ENCODE measurements at regions not wholly inside any gene's neighbourhood (a gene's known extent, or its start where the extent isn't known, plus 50 kb on each side); places are given as distances from the start of the nearest gene placed in this dataset.

GRCh38 chr10:100693821-100694220, 51.6 kb upstream of the PAX2 start:
- no TSS peak for BruUV-seq (replicated peaks)
- in situ Hi-C loops (cut with HindIII; ENCODE audit: extremely low pct_ligation_motif_present, low pct_unique_long_range_greater_than_20kb) (no loop called here), intact Hi-C loops (cut with micrococcal nuclease; ENCODE audit: unreplicated experiment) (no loop called here)
- no peak overlapping the region for H2AFZ ChIP-seq (ENCODE audit: low read length)
- H3K4me3 ChIP-seq (replicated peaks in 1 of 3; ENCODE audit: insufficient read depth in 1 of 3, low read depth in 2 of 3, low read length in 3 of 3) = no peak overlapping the region
- H3K4me1 ChIP-seq (ENCODE audit: insufficient read depth, low read length) = no peaks in the 10 kb centered on the region
- ChIA-PET CTCF (ENCODE audit: low intra/inter-chr PET ratio, low total read pairs) (no interaction called here), POLR2A (no interaction called here)
- no peaks in the 10 kb centered on the region for H4K20me1 ChIP-seq (ENCODE audit: insufficient read depth, low read length)
- H3K27ac ChIP-seq (ENCODE audit: extremely low read length, insufficient read depth, low read length) = no peak overlapping the region
- no peaks in the 10 kb centered on the region for H3K9me3 ChIP-seq (ENCODE audit: low read length)
- H3K36me3 ChIP-seq (replicated peaks in 1 of 2; ENCODE audit: control insufficient read depth in 1 of 2, insufficient read depth in 2 of 2, low read length in 2 of 2) = no peaks in the 10 kb centered on the region
- H3K9ac ChIP-seq (ENCODE audit: insufficient read depth, low read depth, low read length) = no peak overlapping the region
- DNase-seq (ENCODE audit: low spot score) (no peak), FAIRE-seq (no peak), ATAC-seq (no peak)
- WGBS (ENCODE audit: low lambda C conversion rate) = 26% methylated on average over 5 of the region's 5 CpGs
- H3K79me2 ChIP-seq (ENCODE audit: insufficient read depth, low read length) = no peaks in the 10 kb centered on the region
- H3K27me3 ChIP-seq (ENCODE audit: control insufficient read depth in 1 of 2, insufficient read depth in 2 of 2, low read length in 2 of 2) = peaks cover 2 to 6% of the 10 kb centered on the region in 2 experiments; a peak in 3 of 5 replicates
- H3K4me2 ChIP-seq (ENCODE audit: low read depth, low read length) = no peak overlapping the region
- no peak for TF ChIP-seq ARNT2 (CRISPR knock-in tag; IDR thresholded peaks at IDR 0.05; ENCODE audit: low read depth)
- TF ChIP-seq ZC3H13 (CRISPR knock-in tag; IDR thresholded peaks at IDR 0.05) = no peak
- no peak for TF ChIP-seq HNF1B (CRISPR knock-in tag; IDR thresholded peaks at IDR 0.05)
- TF ChIP-seq, protein P1, sequence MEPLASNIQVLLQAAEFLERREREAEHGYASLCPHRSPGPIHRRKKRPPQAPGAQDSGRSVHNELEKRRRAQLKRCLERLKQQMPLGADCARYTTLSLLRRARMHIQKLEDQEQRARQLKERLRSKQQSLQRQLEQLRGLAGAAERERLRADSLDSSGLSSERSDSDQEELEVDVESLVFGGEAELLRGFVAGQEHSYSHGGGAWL (CRISPR knock-in tag; IDR thresholded peaks at IDR 0.05) = no peak
- no peak for TF ChIP-seq ZNF142 (CRISPR knock-in tag; IDR thresholded peaks at IDR 0.05)
- no peak for TF ChIP-seq ZNF703 (CRISPR knock-in tag; IDR thresholded peaks at IDR 0.05; ENCODE audit: borderline replicate concordance)
- TF ChIP-seq, protein P2, sequence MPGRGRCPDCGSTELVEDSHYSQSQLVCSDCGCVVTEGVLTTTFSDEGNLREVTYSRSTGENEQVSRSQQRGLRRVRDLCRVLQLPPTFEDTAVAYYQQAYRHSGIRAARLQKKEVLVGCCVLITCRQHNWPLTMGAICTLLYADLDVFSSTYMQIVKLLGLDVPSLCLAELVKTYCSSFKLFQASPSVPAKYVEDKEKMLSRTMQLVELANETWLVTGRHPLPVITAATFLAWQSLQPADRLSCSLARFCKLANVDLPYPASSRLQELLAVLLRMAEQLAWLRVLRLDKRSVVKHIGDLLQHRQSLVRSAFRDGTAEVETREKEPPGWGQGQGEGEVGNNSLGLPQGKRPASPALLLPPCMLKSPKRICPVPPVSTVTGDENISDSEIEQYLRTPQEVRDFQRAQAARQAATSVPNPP (CRISPR knock-in tag; IDR thresholded peaks at IDR 0.05) = no peak
- TF ChIP-seq HOXD1 (CRISPR knock-in tag; IDR thresholded peaks at IDR 0.05) = no peak
- no peak for TF ChIP-seq CAMTA2 (CRISPR knock-in tag; IDR thresholded peaks at IDR 0.05; ENCODE audit: borderline replicate concordance)
- TF ChIP-seq, protein P3, sequence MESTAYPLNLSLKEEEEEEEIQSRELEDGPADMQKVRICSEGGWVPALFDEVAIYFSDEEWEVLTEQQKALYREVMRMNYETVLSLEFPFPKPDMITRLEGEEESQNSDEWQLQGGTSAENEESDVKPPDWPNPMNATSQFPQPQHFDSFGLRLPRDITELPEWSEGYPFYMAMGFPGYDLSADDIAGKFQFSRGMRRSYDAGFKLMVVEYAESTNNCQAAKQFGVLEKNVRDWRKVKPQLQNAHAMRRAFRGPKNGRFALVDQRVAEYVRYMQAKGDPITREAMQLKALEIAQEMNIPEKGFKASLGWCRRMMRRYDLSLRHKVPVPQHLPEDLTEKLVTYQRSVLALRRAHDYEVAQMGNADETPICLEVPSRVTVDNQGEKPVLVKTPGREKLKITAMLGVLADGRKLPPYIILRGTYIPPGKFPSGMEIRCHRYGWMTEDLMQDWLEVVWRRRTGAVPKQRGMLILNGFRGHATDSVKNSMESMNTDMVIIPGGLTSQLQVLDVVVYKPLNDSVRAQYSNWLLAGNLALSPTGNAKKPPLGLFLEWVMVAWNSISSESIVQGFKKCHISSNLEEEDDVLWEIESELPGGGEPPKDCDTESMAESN (CRISPR knock-in tag; conservative IDR thresholded peaks at IDR 0.05) = no peak
- TF ChIP-seq AGO2 (optimal IDR thresholded peaks at IDR 0.05; ENCODE audit: low read depth, low read length) = no peak
- TF ChIP-seq, protein P4, sequence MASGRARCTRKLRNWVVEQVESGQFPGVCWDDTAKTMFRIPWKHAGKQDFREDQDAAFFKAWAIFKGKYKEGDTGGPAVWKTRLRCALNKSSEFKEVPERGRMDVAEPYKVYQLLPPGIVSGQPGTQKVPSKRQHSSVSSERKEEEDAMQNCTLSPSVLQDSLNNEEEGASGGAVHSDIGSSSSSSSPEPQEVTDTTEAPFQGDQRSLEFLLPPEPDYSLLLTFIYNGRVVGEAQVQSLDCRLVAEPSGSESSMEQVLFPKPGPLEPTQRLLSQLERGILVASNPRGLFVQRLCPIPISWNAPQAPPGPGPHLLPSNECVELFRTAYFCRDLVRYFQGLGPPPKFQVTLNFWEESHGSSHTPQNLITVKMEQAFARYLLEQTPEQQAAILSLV (CRISPR knock-in tag; IDR thresholded peaks at IDR 0.05; ENCODE audit: borderline replicate concordance) = no peak

Data from HepG2 (cell line).